HEK293 (cell line): ENCODE measurements at regions not wholly inside any gene's neighbourhood (a gene's known extent, or its start where the extent isn't known, plus 50 kb on each side); places are given as distances from the start of the nearest gene placed in this dataset.

Experiments
- CTCF ChIA-PET: fragments of 350-600 bp; formaldehyde crosslinking; extraction: SDS; loops from one replicate; lab custom pipeline; 2021; ENCODE audit warnings: antibody characterized with exemption; lab: Yijun Ruan, JAX
- POLR2A ChIA-PET: fragments of 300-600 bp; formaldehyde crosslinking; extraction: SDS; loops from one replicate; lab custom pipeline; 2020; ENCODE audit warnings: antibody characterized with exemption, inconsistent platforms; lab: Yijun Ruan, JAX
- H3K27ac ChIP-seq: fragments of 200-500 bp; sonication (Bioruptor generic); 2 replicates; pipeline ENCODE4 v1.5.1; 2014; ENCODE audit warnings: low read depth, low read length, control low read depth, inconsistent platforms; ENCODE audit errors: extremely low read depth
- H3K36me3 ChIP-seq, 2 experiments: fragments of 200-500 bp in 1 of 2; sonication (Bioruptor generic) in 1 of 2; 1 replicate in 1 of 2; 2 replicates in 1 of 2; pipeline ENCODE4 v1.5.1; 2014 to 2017; ENCODE audit warnings: inconsistent platforms in 2 of 2, low read length in 2 of 2; ENCODE audit not compliant: control insufficient read depth in 2 of 2, insufficient read depth in 1 of 2
- H3K4me1 ChIP-seq: fragments of 200-500 bp; sonication (Bioruptor generic); 2 replicates; pipeline ENCODE4 v1.5.1; 2014; ENCODE audit warnings: mild to moderate bottlenecking, low read length, inconsistent platforms; ENCODE audit not compliant: control insufficient read depth, insufficient read depth
- H3K4me3 ChIP-seq: 2 replicates; pipeline ENCODE4 v1.5.1; 2011; ENCODE audit warnings: low read depth, mild to moderate bottlenecking, control low read depth, low read length, moderate library complexity
- H3K9me3 ChIP-seq: fragments of 200-500 bp; sonication (Bioruptor generic); 2 replicates; pipeline ENCODE4 v1.5.1; 2014; ENCODE audit warnings: low read depth, low read length, inconsistent platforms; ENCODE audit not compliant: control insufficient read depth, insufficient read depth
- ELK4 ChIP-seq: IDR thresholded peaks from 2 replicates; pipeline ENCODE4 v1.6.1; 2011; ENCODE audit warnings: mild to moderate bottlenecking, low read depth, low read length, borderline replicate concordance
- GLIS2 ChIP-seq: fragments of 450-650 bp; formaldehyde crosslinking; IDR thresholded peaks from 2 replicates; pipeline ENCODE4 v1.5.1; 2016; ENCODE audit warnings: missing biosample characterization, missing genetic modification characterization
- KLF10 ChIP-seq: fragments of 450-650 bp; IDR thresholded peaks from 2 replicates; pipeline ENCODE4 v1.5.1; 2018; ENCODE audit warnings: missing biosample characterization, mild to moderate bottlenecking, missing genetic modification characterization
- KLF8 ChIP-seq: fragments of 450-650 bp; formaldehyde crosslinking; IDR thresholded peaks from 2 replicates; pipeline ENCODE4 v1.5.1; 2016; ENCODE audit warnings: missing biosample characterization, missing genetic modification characterization
- MZF1 ChIP-seq: fragments of 450-650 bp; formaldehyde crosslinking; IDR thresholded peaks from 2 replicates; pipeline ENCODE4 v1.5.1; 2017; ENCODE audit warnings: missing biosample characterization, missing genetic modification characterization, borderline replicate concordance
- SCRT1 ChIP-seq: fragments of 450-650 bp; formaldehyde crosslinking; IDR thresholded peaks from 2 replicates; pipeline ENCODE4 v1.5.1; 2016; ENCODE audit warnings: missing biosample characterization, missing genetic modification characterization, borderline replicate concordance
- ZBTB21 ChIP-seq: fragments of 450-650 bp; formaldehyde crosslinking; IDR thresholded peaks from 2 replicates; pipeline ENCODE4 v1.5.1; 2017; ENCODE audit warnings: missing biosample characterization, missing genetic modification characterization
- ZNF132 ChIP-seq: fragments of 450-650 bp; formaldehyde crosslinking; IDR thresholded peaks from 2 replicates; pipeline ENCODE4 v1.5.1; 2017; ENCODE audit warnings: missing biosample characterization, missing genetic modification characterization, borderline replicate concordance
- ZNF155 ChIP-seq: fragments of 450-650 bp; formaldehyde crosslinking; IDR thresholded peaks from 2 replicates; pipeline ENCODE4 v1.5.1; 2016; ENCODE audit warnings: missing biosample characterization, missing genetic modification characterization
- ZNF157 ChIP-seq: fragments of 450-650 bp; formaldehyde crosslinking; IDR thresholded peaks from 2 replicates; pipeline ENCODE4 v1.5.1; 2016; ENCODE audit warnings: missing biosample characterization, missing genetic modification characterization
- ZNF248 ChIP-seq: fragments of 450-650 bp; formaldehyde crosslinking; IDR thresholded peaks from 2 replicates; pipeline ENCODE4 v1.5.1; 2017; ENCODE audit warnings: missing biosample characterization, missing genetic modification characterization
- ZNF274 ChIP-seq, 2 experiments: fragments of 200-500 bp in 1 of 2; fragments of 450-650 bp in 1 of 2; sonication (Bioruptor generic) in 1 of 2; formaldehyde crosslinking in 1 of 2; IDR thresholded peaks; 2 replicates each; pipeline versions ENCODE4 v1.5.1 to v1.6.1; 2014 to 2016; ENCODE audit warnings: borderline replicate concordance in 1 of 2, inconsistent platforms in 1 of 2, low read length in 1 of 2, missing biosample characterization in 1 of 2, missing genetic modification characterization in 1 of 2
- ZNF341 ChIP-seq: fragments of 450-650 bp; formaldehyde crosslinking; IDR thresholded peaks from 2 replicates; pipeline ENCODE4; 2016; ENCODE audit warnings: low read depth, missing biosample characterization, missing genetic modification characterization
- ZNF354C ChIP-seq: fragments of 450-650 bp; formaldehyde crosslinking; IDR thresholded peaks from 2 replicates; pipeline ENCODE4 v1.5.1; 2016; ENCODE audit warnings: missing biosample characterization, missing genetic modification characterization, low read depth, borderline replicate concordance
- ZNF391 ChIP-seq: fragments of 450-650 bp; formaldehyde crosslinking; IDR thresholded peaks from 2 replicates; pipeline ENCODE4 v1.5.1; 2016; ENCODE audit warnings: low read depth, missing biosample characterization, missing genetic modification characterization, borderline replicate concordance
- ZNF404 ChIP-seq: fragments of 450-650 bp; formaldehyde crosslinking; IDR thresholded peaks from 2 replicates; pipeline ENCODE4 v1.5.1; 2017; ENCODE audit warnings: missing biosample characterization, missing genetic modification characterization
- ZNF514 ChIP-seq: fragments of 450-650 bp; formaldehyde crosslinking; IDR thresholded peaks from 2 replicates; pipeline ENCODE4 v1.5.1; 2016; ENCODE audit warnings: missing biosample characterization, missing genetic modification characterization
- ZNF530 ChIP-seq: fragments of 450-650 bp; formaldehyde crosslinking; IDR thresholded peaks from 2 replicates; pipeline ENCODE4 v1.5.1; 2016; ENCODE audit warnings: low read depth, missing biosample characterization, missing genetic modification characterization
- ZNF560 ChIP-seq: fragments of 450-650 bp; formaldehyde crosslinking; IDR thresholded peaks from 2 replicates; pipeline ENCODE4 v1.5.1; 2017; ENCODE audit warnings: missing biosample characterization, missing genetic modification characterization, borderline replicate concordance
- ZNF621 ChIP-seq: fragments of 450-650 bp; formaldehyde crosslinking; IDR thresholded peaks from 2 replicates; pipeline ENCODE4 v1.5.1; 2017; ENCODE audit warnings: missing biosample characterization, missing genetic modification characterization
- ZNF658 ChIP-seq: fragments of 450-650 bp; formaldehyde crosslinking; IDR thresholded peaks from 2 replicates; pipeline ENCODE4; 2016; ENCODE audit warnings: missing biosample characterization, missing genetic modification characterization
- ZNF701 ChIP-seq: fragments of 450-650 bp; formaldehyde crosslinking; IDR thresholded peaks from 2 replicates; pipeline ENCODE4 v1.5.1; 2016; ENCODE audit warnings: missing biosample characterization, missing genetic modification characterization
- ZNF768 ChIP-seq: fragments of 450-650 bp; formaldehyde crosslinking; IDR thresholded peaks from 2 replicates; pipeline ENCODE4 v1.5.1; 2018; ENCODE audit warnings: missing biosample characterization, mild to moderate bottlenecking, missing genetic modification characterization
- ZNF792 ChIP-seq: fragments of 450-650 bp; formaldehyde crosslinking; IDR thresholded peaks from 2 replicates; pipeline ENCODE4 v1.5.1; 2016; ENCODE audit warnings: missing biosample characterization, missing genetic modification characterization
- ZSCAN30 ChIP-seq: fragments of 450-650 bp; IDR thresholded peaks from 2 replicates; pipeline ENCODE4 v1.5.1; 2018; ENCODE audit warnings: missing biosample characterization, mild to moderate bottlenecking, missing genetic modification characterization, moderate library complexity
- TF ChIP-seq, protein P1 (sequence below): fragments of 450-650 bp; formaldehyde crosslinking; IDR thresholded peaks from 2 replicates; pipeline ENCODE4 v1.5.1; 2016; ENCODE audit warnings: missing biosample characterization, missing genetic modification characterization
- TF ChIP-seq, protein P2 (sequence below): fragments of 450-650 bp; formaldehyde crosslinking; IDR thresholded peaks from 2 replicates; pipeline ENCODE4 v1.5.1; 2017; ENCODE audit warnings: missing biosample characterization, missing genetic modification characterization
- TF ChIP-seq, protein P3 (sequence below): fragments of 450-650 bp; IDR thresholded peaks from 2 replicates; pipeline ENCODE4 v1.5.1; 2018; ENCODE audit warnings: missing biosample characterization, mild to moderate bottlenecking, missing genetic modification characterization

DNA sequence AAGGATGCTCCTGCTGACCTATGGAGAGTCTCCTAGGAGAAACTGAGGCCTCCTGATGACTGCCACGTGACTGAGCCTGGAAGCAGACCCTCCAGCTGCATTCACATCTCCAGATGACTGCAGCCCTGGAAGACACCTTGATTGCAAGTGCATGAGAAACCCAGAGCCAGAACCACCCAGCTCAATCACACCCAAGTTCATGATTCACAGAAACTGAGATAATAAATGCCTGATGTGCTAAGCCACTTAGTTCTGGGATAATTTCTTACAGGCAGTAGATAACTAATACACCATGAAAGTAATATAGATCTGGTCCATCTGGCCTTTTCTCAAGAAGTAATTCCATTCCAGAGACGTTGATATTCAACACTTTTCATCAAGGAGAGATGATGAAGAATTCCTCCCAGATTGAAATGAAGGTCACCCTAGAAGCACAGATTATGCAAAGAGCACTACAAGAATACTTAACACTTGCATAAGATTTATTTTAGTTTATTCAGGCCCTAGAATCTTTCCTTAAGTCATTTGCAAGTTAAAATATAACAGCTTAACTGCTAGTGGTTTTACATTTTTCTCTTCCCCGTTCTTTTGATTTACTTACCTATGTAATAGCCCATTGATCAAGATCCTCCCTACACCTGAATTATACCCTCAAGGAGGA is 208.2 kb upstream of the INHBA start:
- POLR2A ChIA-PET: no interaction called here
- TF ChIP-seq ZNF792 (tag by site-specific recombination) (no peak), ZBTB21 (no peak), ZNF354C (tag by site-specific recombination) (no peak), SCRT1 (no peak), ZNF658 (tag by site-specific recombination) (no peak), KLF8 (tag by site-specific recombination) (no peak), MZF1 (tag by site-specific recombination) (no peak), GLIS2 (no peak), ZNF274 (IDR thresholded peaks at IDR 0.05; ENCODE audit: low read length) (no peak), ZNF274 (tag by site-specific recombination; IDR thresholded peaks at IDR 0.05; ENCODE audit: borderline replicate concordance) (no peak), KLF10 (no peak), ZNF560 (tag by site-specific recombination) (no peak), ZNF157 (tag by site-specific recombination) (no peak), ZNF768 (tag by site-specific recombination) (no peak)
- TF ChIP-seq, protein P1, sequence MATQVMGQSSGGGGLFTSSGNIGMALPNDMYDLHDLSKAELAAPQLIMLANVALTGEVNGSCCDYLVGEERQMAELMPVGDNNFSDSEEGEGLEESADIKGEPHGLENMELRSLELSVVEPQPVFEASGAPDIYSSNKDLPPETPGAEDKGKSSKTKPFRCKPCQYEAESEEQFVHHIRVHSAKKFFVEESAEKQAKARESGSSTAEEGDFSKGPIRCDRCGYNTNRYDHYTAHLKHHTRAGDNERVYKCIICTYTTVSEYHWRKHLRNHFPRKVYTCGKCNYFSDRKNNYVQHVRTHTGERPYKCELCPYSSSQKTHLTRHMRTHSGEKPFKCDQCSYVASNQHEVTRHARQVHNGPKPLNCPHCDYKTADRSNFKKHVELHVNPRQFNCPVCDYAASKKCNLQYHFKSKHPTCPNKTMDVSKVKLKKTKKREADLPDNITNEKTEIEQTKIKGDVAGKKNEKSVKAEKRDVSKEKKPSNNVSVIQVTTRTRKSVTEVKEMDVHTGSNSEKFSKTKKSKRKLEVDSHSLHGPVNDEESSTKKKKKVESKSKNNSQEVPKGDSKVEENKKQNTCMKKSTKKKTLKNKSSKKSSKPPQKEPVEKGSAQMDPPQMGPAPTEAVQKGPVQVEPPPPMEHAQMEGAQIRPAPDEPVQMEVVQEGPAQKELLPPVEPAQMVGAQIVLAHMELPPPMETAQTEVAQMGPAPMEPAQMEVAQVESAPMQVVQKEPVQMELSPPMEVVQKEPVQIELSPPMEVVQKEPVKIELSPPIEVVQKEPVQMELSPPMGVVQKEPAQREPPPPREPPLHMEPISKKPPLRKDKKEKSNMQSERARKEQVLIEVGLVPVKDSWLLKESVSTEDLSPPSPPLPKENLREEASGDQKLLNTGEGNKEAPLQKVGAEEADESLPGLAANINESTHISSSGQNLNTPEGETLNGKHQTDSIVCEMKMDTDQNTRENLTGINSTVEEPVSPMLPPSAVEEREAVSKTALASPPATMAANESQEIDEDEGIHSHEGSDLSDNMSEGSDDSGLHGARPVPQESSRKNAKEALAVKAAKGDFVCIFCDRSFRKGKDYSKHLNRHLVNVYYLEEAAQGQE (tag by site-specific recombination): no peak
- TF ChIP-seq, all 188 proteins: peak for 0
- H3K36me3 ChIP-seq: no peaks in the 10 kb centered on the region
- CTCF ChIA-PET: interaction anchor here (1.0 kb wide), 1 partner anchor 32 kb away, joined by 3 read pairs; no protein-coding TSS in a partner anchor
- no peak overlapping the region for H3K4me3 ChIP-seq
- H3K27ac ChIP-seq: no peak overlapping the region
- no peaks in the 10 kb centered on the region for H3K4me1 ChIP-seq
- H3K9me3 ChIP-seq: no peaks in the 10 kb centered on the region

DNA sequence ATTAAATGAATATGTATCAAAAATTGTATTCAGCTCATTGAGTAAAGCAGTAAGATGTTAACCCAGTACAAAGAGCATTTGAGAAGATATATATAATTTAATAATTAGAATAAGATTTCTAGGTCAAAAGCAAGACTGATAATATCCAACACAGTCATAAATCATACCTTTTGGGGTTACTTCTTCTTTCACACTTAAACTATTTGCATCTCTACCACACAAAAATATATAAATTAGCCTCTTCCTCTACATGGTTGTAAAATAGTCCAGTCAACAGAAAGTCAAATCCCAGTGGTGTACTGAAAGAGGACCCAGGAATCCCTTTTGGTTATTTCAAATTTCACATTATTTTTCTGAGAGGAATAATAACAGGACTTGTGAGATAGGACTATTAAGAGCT is 204.6 kb upstream of the INHBA start:
- Histone ChIP-seq H3K4me1 (no peaks in the 10 kb centered on the region), H3K4me3 (no peak overlapping the region), H3K36me3 (no peaks in the 10 kb centered on the region), H3K27ac (no peak overlapping the region), H3K9me3 (no peaks in the 10 kb centered on the region; the same call in 1 of the 2 replicates)
- ChIA-PET POLR2A (no interaction called here), CTCF (interaction anchor here (0.6 to 1.1 kb wide), 2 partner anchors 34 to 1514 kb away, joined by 3 read pairs; no protein-coding TSS in a partner anchor)
- TF ChIP-seq ZNF391 (tag by site-specific recombination) (no peak), ZNF621 (tag by site-specific recombination) (no peak), ZNF701 (no peak), ZSCAN30 (tag by site-specific recombination) (no peak), ZNF132 (tag by site-specific recombination) (no peak), ZNF155 (no peak), ZNF404 (tag by site-specific recombination) (no peak), ZNF514 (tag by site-specific recombination) (no peak), ELK4 (no peak), SCRT1 (no peak), ZNF341 (tag by site-specific recombination) (no peak), ZNF530 (no peak), ZNF248 (tag by site-specific recombination) (no peak)
- TF ChIP-seq, protein P2, sequence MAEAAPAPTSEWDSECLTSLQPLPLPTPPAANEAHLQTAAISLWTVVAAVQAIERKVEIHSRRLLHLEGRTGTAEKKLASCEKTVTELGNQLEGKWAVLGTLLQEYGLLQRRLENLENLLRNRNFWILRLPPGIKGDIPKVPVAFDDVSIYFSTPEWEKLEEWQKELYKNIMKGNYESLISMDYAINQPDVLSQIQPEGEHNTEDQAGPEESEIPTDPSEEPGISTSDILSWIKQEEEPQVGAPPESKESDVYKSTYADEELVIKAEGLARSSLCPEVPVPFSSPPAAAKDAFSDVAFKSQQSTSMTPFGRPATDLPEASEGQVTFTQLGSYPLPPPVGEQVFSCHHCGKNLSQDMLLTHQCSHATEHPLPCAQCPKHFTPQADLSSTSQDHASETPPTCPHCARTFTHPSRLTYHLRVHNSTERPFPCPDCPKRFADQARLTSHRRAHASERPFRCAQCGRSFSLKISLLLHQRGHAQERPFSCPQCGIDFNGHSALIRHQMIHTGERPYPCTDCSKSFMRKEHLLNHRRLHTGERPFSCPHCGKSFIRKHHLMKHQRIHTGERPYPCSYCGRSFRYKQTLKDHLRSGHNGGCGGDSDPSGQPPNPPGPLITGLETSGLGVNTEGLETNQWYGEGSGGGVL (tag by site-specific recombination): no peak
- TF ChIP-seq, protein P3, sequence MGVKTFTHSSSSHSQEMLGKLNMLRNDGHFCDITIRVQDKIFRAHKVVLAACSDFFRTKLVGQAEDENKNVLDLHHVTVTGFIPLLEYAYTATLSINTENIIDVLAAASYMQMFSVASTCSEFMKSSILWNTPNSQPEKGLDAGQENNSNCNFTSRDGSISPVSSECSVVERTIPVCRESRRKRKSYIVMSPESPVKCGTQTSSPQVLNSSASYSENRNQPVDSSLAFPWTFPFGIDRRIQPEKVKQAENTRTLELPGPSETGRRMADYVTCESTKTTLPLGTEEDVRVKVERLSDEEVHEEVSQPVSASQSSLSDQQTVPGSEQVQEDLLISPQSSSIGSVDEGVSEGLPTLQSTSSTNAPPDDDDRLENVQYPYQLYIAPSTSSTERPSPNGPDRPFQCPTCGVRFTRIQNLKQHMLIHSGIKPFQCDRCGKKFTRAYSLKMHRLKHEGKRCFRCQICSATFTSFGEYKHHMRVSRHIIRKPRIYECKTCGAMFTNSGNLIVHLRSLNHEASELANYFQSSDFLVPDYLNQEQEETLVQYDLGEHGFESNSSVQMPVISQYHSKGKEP (tag by site-specific recombination): no peak
